D721Med (cell line): ENCODE measurements at regions not wholly inside any gene's neighbourhood (a gene's known extent, or its start where the extent isn't known, plus 50 kb on each side); places are given as distances from the start of the nearest gene placed in this dataset.

ENCODE experiments used
- DNase-seq: peaks from one replicate; pipeline ENCODE4 v3.0.0; 2011; ENCODE audit warnings: low spot score; ENCODE audit not compliant: insufficient read length
- FAIRE-seq: peaks from 2 replicates; lab custom pipeline; 2011; peaks lifted over from hg19 to GRCh38; lab: Jason Lieb, UNC
- TF ChIP-seq, protein P1 (sequence below): IDR thresholded peaks from 2 replicates; pipeline ENCODE4 v1.5.1; 2012; ENCODE audit warnings: mild to moderate bottlenecking, control low read depth; ENCODE audit not compliant: insufficient read depth; ENCODE audit errors: missing control alignments

DNA sequence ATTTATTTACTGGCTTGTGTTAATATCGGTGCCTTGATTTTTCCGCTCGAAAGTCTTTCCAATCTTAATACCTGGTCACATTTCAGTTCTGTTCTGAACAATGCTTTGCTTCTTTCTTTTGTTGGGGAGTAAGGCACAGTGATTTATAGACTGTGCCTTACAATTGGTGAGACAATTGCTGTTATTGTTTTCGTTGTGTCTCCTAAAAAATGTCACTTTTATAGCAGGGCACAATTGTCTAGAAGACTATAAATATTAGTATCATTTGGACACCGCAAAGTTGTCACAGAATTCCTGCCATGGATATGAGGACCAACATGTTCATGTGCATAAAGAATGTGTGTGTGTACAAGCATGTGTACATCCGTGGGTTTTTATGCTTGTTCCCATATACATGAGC is 231.9 kb downstream of the INSIG2 start:
- TF ChIP-seq, protein P1, sequence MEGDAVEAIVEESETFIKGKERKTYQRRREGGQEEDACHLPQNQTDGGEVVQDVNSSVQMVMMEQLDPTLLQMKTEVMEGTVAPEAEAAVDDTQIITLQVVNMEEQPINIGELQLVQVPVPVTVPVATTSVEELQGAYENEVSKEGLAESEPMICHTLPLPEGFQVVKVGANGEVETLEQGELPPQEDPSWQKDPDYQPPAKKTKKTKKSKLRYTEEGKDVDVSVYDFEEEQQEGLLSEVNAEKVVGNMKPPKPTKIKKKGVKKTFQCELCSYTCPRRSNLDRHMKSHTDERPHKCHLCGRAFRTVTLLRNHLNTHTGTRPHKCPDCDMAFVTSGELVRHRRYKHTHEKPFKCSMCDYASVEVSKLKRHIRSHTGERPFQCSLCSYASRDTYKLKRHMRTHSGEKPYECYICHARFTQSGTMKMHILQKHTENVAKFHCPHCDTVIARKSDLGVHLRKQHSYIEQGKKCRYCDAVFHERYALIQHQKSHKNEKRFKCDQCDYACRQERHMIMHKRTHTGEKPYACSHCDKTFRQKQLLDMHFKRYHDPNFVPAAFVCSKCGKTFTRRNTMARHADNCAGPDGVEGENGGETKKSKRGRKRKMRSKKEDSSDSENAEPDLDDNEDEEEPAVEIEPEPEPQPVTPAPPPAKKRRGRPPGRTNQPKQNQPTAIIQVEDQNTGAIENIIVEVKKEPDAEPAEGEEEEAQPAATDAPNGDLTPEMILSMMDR: no peak
- DNase-seq: no peak
- no peak for FAIRE-seq

DNA sequence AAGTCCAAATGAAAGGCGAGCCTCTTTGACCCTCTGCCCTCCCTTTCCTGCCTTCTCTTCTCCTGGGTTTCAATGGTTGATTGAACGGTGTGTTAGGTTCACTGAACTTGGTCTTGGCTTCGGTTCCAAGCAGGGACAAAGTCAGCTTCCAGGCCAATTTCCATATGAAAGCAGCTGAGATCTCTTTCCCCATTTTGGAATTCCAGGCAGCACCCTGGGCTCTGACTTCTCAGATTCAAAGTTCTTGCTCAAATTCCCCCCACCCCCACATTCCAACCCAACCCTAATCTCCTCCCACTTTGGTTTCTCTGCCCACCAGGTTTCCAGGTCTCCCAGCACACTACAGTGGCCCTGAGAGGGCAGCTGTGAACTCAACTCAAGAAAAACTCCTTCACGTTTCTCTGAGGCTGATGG is 231.0 kb downstream of the INSIG2 start:
- FAIRE-seq (no peak), DNase-seq (no peak)
- TF ChIP-seq, protein P1: no peak

DNA sequence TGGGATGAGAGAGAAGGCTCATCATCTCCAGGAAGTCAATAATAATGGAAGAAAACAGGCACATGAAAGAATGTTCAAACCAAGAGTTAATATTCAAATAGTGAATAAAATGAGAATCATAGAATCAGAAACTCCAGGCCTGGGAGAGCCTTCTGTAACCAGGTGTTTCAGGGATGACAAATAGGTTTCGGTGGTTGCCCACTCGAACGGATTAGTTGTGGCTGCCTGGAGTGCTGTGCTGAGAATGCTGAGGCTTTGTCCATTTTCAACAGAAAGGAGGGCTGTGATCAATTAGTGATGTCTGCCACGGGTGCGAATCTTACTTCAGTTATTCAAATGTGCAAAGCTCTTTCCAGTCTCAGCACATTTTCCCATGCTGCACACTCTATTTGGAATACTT is 227.3 kb downstream of the INSIG2 start:
- TF ChIP-seq, protein P1: no peak
- FAIRE-seq: no peak
- DNase-seq: no peak

DNA sequence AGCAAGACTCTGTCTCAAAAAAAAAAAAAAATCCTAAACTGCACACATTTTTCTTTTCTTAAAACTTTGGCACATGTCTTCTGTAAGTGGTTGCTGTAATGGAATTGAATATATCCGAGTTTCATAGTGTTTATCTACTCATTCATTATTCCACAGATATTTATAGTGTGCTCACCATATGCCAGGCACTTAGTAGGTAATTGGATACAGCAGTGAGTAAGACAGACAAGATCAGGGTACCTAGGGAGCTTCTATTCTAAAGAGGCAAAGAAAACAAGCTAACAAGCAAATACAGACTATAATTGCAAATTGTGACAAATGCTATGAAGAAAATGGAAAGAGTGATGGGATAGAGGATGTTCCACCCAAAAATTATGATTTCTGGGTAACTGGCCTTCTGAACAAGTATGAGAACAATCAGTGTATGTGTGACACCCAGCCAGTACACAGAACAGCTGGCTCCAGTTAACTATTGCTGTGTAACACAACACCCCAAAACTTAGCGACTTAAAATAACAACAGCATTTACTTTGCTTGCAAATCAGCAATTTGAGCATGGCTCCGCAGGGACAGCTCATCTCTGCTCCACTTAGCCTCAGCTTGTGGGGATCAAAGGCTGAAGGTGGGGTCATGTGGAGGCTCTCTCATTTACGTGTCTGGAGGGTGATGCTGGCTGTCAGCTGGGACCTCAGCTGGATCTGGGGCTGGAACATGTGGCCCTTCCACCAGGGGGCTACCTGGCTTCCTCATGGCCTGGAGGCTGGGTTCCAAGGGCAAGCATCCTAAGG is 224.9 kb downstream of the INSIG2 start:
- DNase-seq (no peak), FAIRE-seq (no peak)
- TF ChIP-seq, protein P1: no peak

DNA sequence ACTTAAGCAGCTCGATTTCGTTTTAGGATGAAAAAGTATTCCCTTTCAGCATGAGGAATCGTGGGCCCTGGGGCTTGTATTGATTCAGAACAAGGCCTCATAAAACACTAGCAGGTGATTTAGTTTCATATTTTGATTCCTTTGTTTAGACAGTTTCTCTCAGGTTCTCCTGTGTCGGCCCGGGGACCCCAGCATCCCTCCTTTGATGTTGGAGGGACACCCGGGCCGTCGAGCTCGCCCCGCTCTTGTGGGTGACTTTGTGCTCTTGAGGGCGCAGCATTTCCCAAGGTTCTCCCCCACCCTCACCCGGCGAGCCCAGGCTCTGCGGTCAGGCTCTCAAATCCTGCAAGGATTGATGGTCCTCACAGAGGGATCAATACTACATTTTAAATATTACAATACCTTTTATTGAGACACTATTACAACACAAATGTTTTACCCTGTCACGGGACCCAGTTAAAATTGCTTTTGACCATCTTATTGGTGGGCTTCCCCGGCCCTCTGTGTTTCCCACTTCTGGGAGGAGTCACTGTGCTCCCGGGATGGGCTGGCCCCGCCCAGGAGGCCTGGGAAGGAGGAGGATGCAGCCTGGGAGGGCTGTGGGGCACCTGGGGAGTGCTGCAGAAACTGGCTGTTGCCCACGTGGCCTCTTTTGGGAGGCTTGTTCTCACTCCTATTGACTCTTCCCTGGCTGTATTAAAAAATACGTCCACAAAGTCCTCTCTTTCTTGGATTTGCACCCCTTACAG is 222.6 kb downstream of the INSIG2 start:
- no peak for FAIRE-seq
- TF ChIP-seq, protein P1: no peak
- no peak for DNase-seq

DNA sequence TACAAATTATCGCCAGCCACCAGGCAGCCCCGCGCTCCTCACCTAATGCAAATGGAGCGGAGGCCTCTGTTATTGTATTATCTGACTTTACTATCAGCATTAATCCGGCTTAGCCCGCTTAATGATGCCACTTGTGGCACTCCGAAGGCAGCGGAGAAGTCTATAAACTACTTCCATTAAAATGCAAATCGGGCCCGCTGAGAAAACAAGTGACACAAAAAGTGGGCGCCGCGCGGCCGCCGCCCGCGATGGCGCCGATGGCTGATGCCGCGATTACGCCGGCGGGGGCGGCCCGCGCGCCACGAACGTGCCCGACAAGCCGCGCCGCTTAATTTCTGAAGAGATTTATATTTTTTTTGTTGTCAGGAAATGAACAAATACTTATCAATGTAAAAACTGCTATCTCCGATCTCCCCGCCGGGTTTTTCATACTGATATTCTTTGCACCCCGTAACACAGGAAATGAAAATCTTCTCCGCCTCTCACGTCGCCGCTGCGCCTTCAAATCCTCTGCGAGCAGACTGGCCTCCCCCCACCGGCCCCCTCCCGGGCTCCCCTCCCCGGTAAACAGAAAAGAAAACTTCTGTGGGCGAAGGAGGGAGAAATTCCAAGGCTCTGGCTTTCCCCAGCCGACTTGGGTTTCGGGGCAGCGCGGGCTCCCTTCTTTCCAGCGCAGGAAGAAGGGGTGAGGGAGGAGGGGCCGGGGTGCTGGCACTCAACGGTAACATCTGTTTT is 221.8 kb downstream of the INSIG2 start:
- FAIRE-seq (no peak), DNase-seq (peak; percentile 45)
- TF ChIP-seq, protein P1: no peak
